Kidney (tissue), 13 donors: ENCODE measurements at regions not wholly inside any gene's neighbourhood (a gene's known extent, or its start where the extent isn't known, plus 50 kb on each side); places are given as distances from the start of the nearest gene placed in this dataset.

Source experiments
- DNase-seq, 5 donors: peaks; one replicate each; pipeline ENCODE4 v3.0.0-alpha.2; 2013 to 2020
- FAIRE-seq: peaks from 2 replicates; lab custom pipeline; 2012; peaks lifted over from hg19 to GRCh38; lab: Jason Lieb, UNC
- H3K27ac ChIP-seq, 2 donors: one replicate each; pipeline ENCODE4 v1.7.0; 2013; ENCODE audit warnings: low read depth in 2 of 2, low read length in 2 of 2, inconsistent platforms in 1 of 2
- H3K27me3 ChIP-seq: one replicate; pipeline ENCODE4 v1.7.1; 2013; ENCODE audit warnings: low read length, inconsistent platforms; ENCODE audit not compliant: control insufficient read depth, insufficient read depth
- H3K36me3 ChIP-seq, 3 donors: one replicate each; pipeline versions ENCODE4 v1.7.0 to v1.7.1; 2013; ENCODE audit warnings: low read length in 3 of 3, control low read depth in 1 of 3, inconsistent platforms in 1 of 3; ENCODE audit not compliant: insufficient read depth in 3 of 3, control insufficient read depth in 2 of 3
- H3K4me1 ChIP-seq, 3 donors: one replicate each; pipeline versions ENCODE4 v1.7.0 to v1.7.1; 2013; ENCODE audit warnings: low read length in 3 of 3, inconsistent platforms in 1 of 3, low read depth in 1 of 3; ENCODE audit not compliant: control insufficient read depth in 2 of 3, insufficient read depth in 2 of 3
- H3K4me3 ChIP-seq, 3 donors: one replicate each; pipeline versions ENCODE4 v1.7.0 to v1.8.1; 2013; ENCODE audit warnings: low read length in 3 of 3, control low read depth in 1 of 3, inconsistent platforms in 1 of 3
- H3K9ac ChIP-seq, 3 donors: one replicate each; pipeline versions ENCODE4 v1.7.0 to v1.7.1; 2013; ENCODE audit warnings: low read length in 3 of 3, control low read depth in 1 of 3, inconsistent platforms in 1 of 3
- H3K9me3 ChIP-seq, 3 donors: one replicate each; pipeline versions ENCODE4 v1.7.0 to v1.7.1; 2013; ENCODE audit warnings: low read length in 3 of 3, control low read depth in 1 of 3, inconsistent platforms in 1 of 3; ENCODE audit not compliant: control insufficient read depth in 2 of 3, insufficient read depth in 1 of 3
- intact Hi-C: fragments of 100-400 bp; cut with DNase I; formaldehyde crosslinking; loops from one replicate; pipeline ENCODE4 v1.11.1; 2022
- TF ChIP-seq, protein P1 (sequence below): IDR thresholded peaks from 3 replicates; pipeline ENCODE4 v1.5.1; 2012; ENCODE audit warnings: mild to moderate bottlenecking, moderate library complexity, borderline replicate concordance; ENCODE audit not compliant: insufficient read depth; ENCODE audit errors: extremely low read depth
- donor health status: control.
- donor health status: control.
- donor health status: control.
- donor health status: control.
- donor health status: control.
- donor health status: DM: yes; HTN: yes; CAD: no.
- donor health status: Normal renal cell carcinoma (clear cell type).

- no peak for FAIRE-seq
- intact Hi-C loops = no loop called here
These were observed 311.8 kb upstream of the ATP2B1 start for GRCh38 chr12:90020436-90020835.

DNA sequence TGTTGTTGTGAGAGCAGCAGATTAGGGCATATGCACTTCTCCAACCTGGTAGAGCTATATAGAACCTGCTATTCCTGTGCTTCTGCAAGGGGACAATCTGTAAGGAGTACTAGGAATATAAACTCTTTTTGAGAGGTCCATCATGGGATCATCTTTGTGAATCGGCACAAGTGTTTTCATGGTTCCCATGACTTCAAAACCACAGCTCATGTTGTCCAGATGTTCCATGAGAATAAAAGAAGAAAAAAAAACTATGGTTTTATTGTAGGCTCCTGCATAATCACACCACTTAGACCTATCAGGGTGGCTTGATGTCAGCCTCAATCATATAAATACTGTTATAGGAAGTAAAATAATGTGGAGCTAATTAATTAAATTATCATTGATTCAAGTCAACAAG is 311.4 kb upstream of the ATP2B1 start:
- no peaks in the 10 kb centered on the region for H3K4me1 ChIP-seq
- intact Hi-C loops = no loop called here

More at GRCh38 chr12:90020436-90020835, 311.8 kb upstream of the ATP2B1 start:
- H3K27ac ChIP-seq = no peak overlapping the region
- H3K27me3 ChIP-seq = no peaks in the 10 kb centered on the region
- no peak overlapping the region for H3K4me3 ChIP-seq
- H3K9me3 ChIP-seq = no peaks in the 10 kb centered on the region
- DNase-seq = no peak
- no peak overlapping the region for H3K9ac ChIP-seq
- no peaks in the 10 kb centered on the region for H3K36me3 ChIP-seq
- no peaks in the 10 kb centered on the region for H3K4me1 ChIP-seq
- TF ChIP-seq, protein P1, sequence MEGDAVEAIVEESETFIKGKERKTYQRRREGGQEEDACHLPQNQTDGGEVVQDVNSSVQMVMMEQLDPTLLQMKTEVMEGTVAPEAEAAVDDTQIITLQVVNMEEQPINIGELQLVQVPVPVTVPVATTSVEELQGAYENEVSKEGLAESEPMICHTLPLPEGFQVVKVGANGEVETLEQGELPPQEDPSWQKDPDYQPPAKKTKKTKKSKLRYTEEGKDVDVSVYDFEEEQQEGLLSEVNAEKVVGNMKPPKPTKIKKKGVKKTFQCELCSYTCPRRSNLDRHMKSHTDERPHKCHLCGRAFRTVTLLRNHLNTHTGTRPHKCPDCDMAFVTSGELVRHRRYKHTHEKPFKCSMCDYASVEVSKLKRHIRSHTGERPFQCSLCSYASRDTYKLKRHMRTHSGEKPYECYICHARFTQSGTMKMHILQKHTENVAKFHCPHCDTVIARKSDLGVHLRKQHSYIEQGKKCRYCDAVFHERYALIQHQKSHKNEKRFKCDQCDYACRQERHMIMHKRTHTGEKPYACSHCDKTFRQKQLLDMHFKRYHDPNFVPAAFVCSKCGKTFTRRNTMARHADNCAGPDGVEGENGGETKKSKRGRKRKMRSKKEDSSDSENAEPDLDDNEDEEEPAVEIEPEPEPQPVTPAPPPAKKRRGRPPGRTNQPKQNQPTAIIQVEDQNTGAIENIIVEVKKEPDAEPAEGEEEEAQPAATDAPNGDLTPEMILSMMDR = no peak

DNA sequence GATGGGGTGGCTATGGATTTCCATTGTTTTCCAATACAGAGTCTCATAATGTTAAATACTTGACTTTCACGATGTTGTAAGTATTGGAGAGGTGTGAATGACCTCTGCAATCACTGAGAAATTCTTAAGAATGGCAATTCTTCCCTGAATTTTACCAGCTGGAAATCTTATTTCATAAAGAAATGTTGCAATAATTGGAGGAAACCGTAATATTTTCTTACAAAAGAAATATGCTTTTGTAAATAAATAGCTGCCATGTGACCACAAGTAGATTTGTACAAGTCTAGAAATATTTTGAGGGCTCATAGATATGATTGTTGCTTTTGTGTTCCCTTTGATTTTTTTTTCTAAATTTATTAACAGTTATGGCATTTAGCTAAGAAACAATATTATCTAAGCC is 308.7 kb upstream of the ATP2B1 start:
- H3K9ac ChIP-seq = no peak overlapping the region
- no peaks in the 10 kb centered on the region for H3K9me3 ChIP-seq
- FAIRE-seq = no peak
- no peak overlapping the region for H3K27ac ChIP-seq
- intact Hi-C loops = no loop called here
- no peaks in the 10 kb centered on the region for H3K4me1 ChIP-seq
- no peaks in the 10 kb centered on the region for H3K27me3 ChIP-seq
- DNase-seq = no peak
- TF ChIP-seq, protein P1 = no peak
- no peaks in the 10 kb centered on the region for H3K36me3 ChIP-seq
- H3K4me3 ChIP-seq = no peak overlapping the region

More for the DNA sequence above, 311.4 kb upstream of the ATP2B1 start:
- TF ChIP-seq, protein P1 = no peak
- Histone ChIP-seq H3K9me3 (no peaks in the 10 kb centered on the region), H3K36me3 (no peaks in the 10 kb centered on the region), H3K27me3 (no peaks in the 10 kb centered on the region), H3K4me3 (no peak overlapping the region), H3K27ac (no peak overlapping the region), H3K9ac (no peak overlapping the region)
- DNase-seq = no peak
- no peak for FAIRE-seq

- Histone ChIP-seq H3K27ac (no peak overlapping the region), H3K4me3 (no peak overlapping the region), H3K36me3 (no peaks in the 10 kb centered on the region), H3K4me1 (no peaks in the 10 kb centered on the region), H3K27me3 (no peaks in the 10 kb centered on the region), H3K9me3 (no peaks in the 10 kb centered on the region), H3K9ac (no peak overlapping the region)
- no peak for DNase-seq
- intact Hi-C loops = no loop called here
- TF ChIP-seq, protein P1 = no peak
- no peak for FAIRE-seq
These were observed 306.6 kb upstream of the ATP2B1 start for GRCh38 chr12:90015228-90015627.
